ENCODE measurements at regions not wholly inside any gene's neighbourhood (a gene's known extent, or its start where the extent isn't known, plus 50 kb on each side); places are given as distances from the start of the nearest gene placed in this dataset.
"Not testable (repeated sequence)": the region's sequence is repeated elsewhere in the genome, so short reads cannot be mapped to it uniquely, and the experiment has no call there.

DNA sequence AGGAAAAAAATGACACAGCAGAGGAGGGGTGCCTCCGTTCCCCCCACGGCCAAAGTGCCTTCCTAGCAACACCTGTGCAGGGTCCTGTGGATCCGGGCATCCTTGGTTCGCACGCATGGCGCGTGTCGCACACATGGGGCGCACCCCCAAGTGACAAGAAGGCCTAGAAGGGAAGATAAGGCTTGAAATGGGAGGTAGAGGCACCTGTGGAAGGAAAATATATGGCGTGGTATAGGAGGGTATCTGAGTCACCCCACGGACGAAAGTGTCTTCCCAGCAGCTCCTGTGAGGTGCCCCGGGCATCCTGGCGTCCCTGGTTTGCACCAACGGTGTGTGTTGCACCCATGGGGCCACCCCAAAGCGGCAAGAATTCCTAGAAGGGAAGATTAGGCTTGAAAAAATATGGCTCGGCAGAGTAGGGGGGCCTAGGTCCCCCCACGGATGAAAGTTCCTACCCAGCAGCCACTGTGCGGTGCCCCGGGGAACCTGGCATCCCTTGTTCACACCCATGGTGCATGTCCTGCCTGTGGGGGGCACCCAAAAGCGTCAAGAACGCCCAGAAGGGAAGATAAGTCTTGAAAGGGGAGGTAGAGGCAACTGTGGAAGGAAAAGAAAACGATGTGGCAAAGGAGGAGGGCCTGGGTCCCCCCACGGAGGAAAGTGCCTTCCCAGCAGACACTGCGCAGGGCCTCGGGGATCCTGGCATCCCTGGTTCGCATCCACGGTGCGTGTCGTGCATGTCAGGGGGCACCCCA is 280.0 kb downstream of the ALG10 start:
- Histone ChIP-seq H3K9me3 (replicated peaks) (peaks cover 12% of the 10 kb centered on the region; the same call in 1 of the 2 replicates), H3K36me3 (no peaks in the 10 kb centered on the region), H3K27ac (no peak overlapping the region), H3K4me3 (no peak overlapping the region), H3K4me1 (replicated peaks) (no peaks in the 10 kb centered on the region), H3K27me3 (replicated peaks) (no peaks in the 10 kb centered on the region)
- DNase-seq (ENCODE audit: low read depth in 1 of 2, low spot score in 2 of 2), result no peak

DNA sequence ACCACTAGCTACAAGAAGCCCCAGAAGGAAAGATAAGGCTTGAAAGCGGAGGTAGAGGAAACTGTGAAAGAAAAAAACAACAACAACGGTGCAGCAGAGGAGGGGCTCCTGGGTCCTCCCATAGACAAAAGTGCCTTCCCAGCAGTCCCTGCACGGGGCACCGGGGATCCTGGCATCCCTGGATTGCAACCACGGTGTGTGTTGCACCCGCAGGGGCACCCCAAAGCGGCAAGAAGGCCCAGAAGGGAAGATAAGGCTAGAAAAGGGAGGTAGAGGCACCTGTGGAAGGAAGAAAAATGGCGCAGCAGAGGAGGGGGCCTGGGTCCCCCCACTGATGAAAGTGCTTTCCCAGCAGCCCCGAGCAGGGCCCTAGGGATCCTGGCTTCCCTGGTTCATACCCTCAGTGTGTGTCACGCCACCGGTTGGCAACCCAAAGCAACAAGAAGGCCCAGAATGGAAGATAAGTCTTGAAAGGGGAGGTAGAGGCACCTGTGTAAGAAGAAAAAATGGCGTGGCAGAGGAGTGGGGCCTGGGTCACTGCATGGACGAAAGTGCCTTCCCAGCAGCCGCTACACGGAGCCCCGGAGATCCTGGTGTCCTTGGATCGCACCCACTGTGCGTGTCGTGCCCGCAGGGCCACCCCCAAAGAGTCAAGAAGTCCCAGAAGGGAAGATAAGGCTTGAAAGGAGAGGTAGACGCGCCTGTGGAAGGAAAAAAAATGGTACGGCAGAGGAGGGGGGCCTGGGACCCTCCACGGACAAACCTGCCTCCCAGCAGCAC is 281.0 kb downstream of the ALG10 start:
- Histone ChIP-seq H3K27ac (no peak overlapping the region), H3K9me3 (replicated peaks) (peaks cover 12% of the 10 kb centered on the region; the same call in 1 of the 2 replicates), H3K27me3 (replicated peaks) (no peaks in the 10 kb centered on the region), H3K4me1 (replicated peaks) (no peaks in the 10 kb centered on the region), H3K4me3 (no peak overlapping the region), H3K36me3 (no peaks in the 10 kb centered on the region)
- no peak for DNase-seq (ENCODE audit: low read depth in 1 of 2, low spot score in 2 of 2)

DNA sequence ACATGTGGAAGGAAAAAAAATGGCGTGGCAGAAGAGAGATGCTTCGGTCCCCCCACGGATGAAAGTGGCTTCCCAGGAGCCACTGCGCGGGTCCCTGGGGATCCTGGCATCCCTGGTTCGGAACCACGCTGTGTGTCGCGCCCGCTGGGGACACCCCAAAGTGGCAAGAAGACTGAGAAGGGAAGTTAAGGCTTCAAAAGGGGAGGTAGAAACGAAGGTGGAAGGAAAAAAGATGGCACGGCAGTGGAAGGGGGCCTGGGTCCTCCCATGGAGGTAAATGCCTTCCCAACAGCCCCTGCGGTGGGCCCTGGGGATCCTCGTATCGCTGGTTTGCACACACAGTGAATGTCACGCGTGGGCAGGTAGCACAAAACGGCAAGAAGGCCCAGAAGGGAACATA is 281.7 kb downstream of the ALG10 start:
- no peak for DNase-seq (ENCODE audit: low read depth in 1 of 2, low spot score in 2 of 2)
- H3K27me3 ChIP-seq (replicated peaks), result no peaks in the 10 kb centered on the region
- H3K4me1 ChIP-seq (replicated peaks), result no peaks in the 10 kb centered on the region
- no peak overlapping the region for H3K4me3 ChIP-seq
- no peak overlapping the region for H3K27ac ChIP-seq
- H3K9me3 ChIP-seq (replicated peaks), result peaks cover 12% of the 10 kb centered on the region; the same call in 1 of the 2 replicates
- H3K36me3 ChIP-seq, result no peaks in the 10 kb centered on the region

DNA sequence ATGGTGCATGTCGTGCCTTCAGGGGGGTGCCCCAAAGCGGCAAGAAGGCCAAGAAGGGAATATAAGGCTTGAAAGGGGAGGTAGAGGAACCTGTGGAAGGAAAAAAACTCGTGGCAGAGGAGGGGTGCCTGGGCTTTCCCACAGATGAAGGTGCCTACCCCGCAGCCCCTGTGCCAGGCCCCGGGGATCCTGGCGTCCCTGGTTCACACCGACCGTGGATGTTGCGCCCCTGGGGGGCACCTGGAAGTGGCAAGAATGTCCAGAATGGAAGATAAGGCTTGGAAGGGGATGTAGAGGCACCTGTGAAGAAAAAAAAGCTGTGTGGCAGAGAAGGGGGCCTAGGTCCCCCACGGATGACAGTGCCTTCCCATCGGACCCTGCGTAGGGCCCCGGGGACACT is 282.2 kb downstream of the ALG10 start:
- peaks cover 10% of the 10 kb centered on the region; the same call in 1 of the 2 replicates for H3K9me3 ChIP-seq (replicated peaks)

DNA sequence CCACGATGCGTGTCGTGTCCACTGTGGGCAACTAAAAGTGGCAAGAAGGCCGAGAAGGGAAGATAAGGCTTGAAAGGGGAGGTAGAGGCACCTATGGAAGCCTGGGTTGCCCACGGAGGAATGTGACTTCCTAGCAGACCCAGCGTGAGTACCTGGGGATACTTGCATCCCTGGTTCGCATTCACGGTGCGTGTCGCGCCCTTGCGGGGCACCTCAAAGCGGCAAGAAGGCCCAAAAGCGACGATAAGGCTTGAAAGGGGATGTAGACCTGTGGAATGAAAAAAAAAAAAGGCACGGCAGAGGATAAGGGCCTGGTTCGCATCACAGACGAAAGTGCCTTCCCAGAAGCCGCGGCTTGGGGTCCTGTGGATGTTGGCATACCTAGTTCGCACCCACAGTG is 282.9 kb downstream of the ALG10 start:
- no peaks in the 10 kb centered on the region for H3K36me3 ChIP-seq
- H3K4me3 ChIP-seq, result no peak overlapping the region
- no peaks in the 10 kb centered on the region for H3K4me1 ChIP-seq (replicated peaks)
- H3K27ac ChIP-seq, result no peak overlapping the region
- peaks cover 10% of the 10 kb centered on the region; the same call in 1 of the 2 replicates for H3K9me3 ChIP-seq (replicated peaks)
- no peak for DNase-seq (ENCODE audit: low read depth in 1 of 2, low spot score in 2 of 2)
- no peaks in the 10 kb centered on the region for H3K27me3 ChIP-seq (replicated peaks)

More for the DNA sequence above, 282.2 kb downstream of the ALG10 start:
- DNase-seq (ENCODE audit: low read depth in 1 of 2, low spot score in 2 of 2), result no peak
- Histone ChIP-seq H3K4me3 (no peak overlapping the region), H3K27me3 (replicated peaks) (no peaks in the 10 kb centered on the region), H3K27ac (no peak overlapping the region), H3K36me3 (no peaks in the 10 kb centered on the region), H3K4me1 (replicated peaks) (no peaks in the 10 kb centered on the region)

DNA sequence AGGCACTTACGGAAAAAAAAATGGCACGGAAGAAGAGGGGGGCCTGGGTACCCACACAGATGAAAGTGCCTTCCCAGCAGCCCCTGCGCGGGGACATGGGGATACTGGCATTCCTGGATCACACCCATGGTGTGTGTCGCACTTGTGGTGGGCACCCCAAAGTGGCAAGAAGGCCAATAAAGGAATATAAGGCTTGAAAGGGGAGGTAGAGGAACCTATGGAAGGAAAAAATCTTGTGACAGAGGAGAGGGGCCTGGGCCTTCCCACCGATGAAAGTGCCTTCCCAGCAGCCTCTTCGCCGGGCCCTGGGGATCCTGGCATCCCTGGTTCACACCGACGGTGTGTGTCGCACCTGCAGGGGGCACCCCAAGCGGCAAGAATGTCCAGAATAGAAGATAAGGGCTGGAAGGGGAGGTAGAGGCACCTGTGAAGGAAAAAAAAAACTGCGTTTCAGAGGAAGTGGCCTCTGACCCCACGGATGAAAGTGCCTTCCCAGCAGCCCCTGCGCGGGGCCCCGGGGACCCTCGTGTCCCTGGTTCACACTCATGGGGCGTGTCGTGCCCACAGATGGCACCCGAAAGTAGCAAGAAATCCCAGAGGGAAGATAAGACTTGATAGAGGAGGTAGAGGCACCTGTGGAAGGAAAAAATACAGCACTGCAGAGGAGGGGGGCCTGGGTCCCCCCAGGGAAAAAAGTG is 284.0 kb downstream of the ALG10 start:
- H3K27me3 ChIP-seq (replicated peaks), result no peaks in the 10 kb centered on the region
- H3K9me3 ChIP-seq (replicated peaks), result peaks cover 10% of the 10 kb centered on the region; the same call in 1 of the 2 replicates
- DNase-seq (ENCODE audit: low read depth in 1 of 2, low spot score in 2 of 2), result no peak
- no peaks in the 10 kb centered on the region for H3K4me1 ChIP-seq (replicated peaks)
- no peak overlapping the region for H3K27ac ChIP-seq
- no peaks in the 10 kb centered on the region for H3K36me3 ChIP-seq
- H3K4me3 ChIP-seq, result no peak overlapping the region

DNA sequence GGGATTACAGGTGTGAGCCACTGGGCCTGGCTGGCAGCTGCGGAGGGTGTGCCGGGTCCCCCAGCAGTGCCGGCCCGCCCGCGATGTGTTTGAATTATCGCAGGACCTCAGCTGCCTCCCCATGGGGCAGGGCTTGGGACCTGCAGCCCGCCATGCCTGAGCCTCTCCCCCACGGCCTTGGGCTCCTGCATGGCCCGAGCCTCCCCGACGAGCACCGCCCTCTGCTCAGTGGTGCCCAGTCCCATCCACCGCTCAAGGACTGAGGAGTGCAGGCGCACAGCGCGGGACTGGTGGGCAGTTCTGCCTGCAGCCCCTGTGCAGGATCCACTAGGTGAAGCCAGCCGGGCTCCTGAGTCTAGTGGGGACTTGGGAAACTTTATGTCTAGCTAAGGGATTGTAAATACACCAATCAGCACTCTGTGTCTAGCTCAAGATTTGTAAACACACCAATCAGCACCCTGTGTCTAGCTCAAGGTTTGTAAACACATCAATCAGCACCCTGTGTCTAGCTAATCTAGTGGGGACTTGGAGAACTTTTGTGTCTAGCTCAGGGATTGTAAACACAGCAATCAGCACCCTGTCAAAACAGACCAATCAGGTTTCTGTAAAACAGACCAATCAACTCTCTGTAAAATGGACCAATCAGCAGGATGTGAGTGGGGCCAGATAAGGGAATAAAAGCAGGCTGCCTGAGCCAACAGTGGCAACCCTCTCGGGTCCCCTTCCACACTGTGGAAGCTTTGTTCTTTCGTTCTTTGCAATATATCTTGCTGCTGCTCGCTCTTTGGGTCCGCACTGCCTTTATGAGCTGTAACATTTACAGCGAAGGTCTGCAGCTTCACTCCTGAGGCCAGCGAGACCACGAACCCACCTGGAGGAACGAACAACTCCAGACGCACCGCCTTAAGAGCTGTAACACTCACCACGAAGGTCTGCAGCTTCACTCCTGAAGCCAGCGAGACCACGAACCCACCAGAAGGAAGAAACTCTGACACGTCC is 287.8 kb downstream of the ALG10 start:
- H3K4me1 ChIP-seq (replicated peaks); H3K36me3 ChIP-seq; H3K27ac ChIP-seq; H3K27me3 ChIP-seq (replicated peaks); DNase-seq (ENCODE audit: low read depth in 1 of 2, low spot score in 2 of 2); H3K9me3 ChIP-seq (replicated peaks); H3K4me3 ChIP-seq: not testable (repeated sequence)

DNA sequence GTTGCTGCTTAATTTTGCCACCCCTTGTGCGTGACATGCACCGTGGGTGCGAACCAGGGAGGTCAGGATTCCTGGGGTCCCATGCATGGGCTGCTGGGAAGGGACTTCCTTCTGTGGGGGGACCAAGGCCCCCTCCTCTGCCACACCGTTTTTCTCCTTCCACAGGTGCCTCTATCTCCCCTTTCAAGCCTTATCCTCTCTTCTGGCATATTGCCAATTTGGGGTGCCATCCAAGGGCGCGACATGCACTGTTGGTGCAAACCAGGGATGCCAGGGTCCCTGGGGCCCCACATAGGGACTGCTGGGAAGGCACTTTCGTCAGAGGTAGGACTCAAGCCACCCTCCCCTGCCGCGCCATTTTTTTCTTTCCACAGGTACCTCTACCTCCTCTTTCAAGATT is 289.0 kb downstream of the ALG10 start:
- H3K4me1 ChIP-seq (replicated peaks), result no peaks in the 10 kb centered on the region
- H3K27me3 ChIP-seq (replicated peaks), result no peaks in the 10 kb centered on the region
- no peak overlapping the region for H3K4me3 ChIP-seq
- H3K27ac ChIP-seq, result no peak overlapping the region
- DNase-seq (ENCODE audit: low read depth in 1 of 2, low spot score in 2 of 2), result no peak
- H3K9me3 ChIP-seq (replicated peaks), result peaks cover 6% of the 10 kb centered on the region; the same call in 1 of the 2 replicates
- H3K36me3 ChIP-seq, result no peaks in the 10 kb centered on the region

DNA sequence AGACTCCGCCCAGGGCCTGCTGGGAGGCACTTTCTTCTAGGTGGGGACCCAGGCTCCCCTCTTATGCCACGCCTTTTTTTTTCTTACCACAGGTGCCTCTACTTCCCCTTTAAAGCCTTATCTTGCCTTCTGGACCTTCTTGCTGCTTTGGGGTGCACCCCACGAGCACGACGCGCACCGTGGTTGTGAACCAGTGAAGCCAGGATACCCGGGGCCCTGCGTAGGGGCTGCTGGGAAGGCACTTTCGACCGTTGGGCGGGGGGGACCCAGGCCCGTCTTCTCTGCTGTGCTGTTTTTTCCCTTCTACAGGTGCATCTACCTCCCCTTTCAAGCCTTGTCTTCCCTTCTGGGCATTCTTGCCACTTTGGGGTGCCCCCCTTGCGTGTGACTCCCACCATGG is 305.4 kb downstream of the ALG10 start:
- peaks cover 35% of the 10 kb centered on the region for H3K9me3 ChIP-seq (replicated peaks)
- DNase-seq (ENCODE audit: low read depth in 1 of 2, low spot score in 2 of 2), result no peak
- H3K27me3 ChIP-seq (replicated peaks), result no peaks in the 10 kb centered on the region
- H3K4me3 ChIP-seq, result no peak overlapping the region
- H3K36me3 ChIP-seq, result no peaks in the 10 kb centered on the region
- H3K4me1 ChIP-seq (replicated peaks), result no peaks in the 10 kb centered on the region
- H3K27ac ChIP-seq, result no peak overlapping the region

DNA sequence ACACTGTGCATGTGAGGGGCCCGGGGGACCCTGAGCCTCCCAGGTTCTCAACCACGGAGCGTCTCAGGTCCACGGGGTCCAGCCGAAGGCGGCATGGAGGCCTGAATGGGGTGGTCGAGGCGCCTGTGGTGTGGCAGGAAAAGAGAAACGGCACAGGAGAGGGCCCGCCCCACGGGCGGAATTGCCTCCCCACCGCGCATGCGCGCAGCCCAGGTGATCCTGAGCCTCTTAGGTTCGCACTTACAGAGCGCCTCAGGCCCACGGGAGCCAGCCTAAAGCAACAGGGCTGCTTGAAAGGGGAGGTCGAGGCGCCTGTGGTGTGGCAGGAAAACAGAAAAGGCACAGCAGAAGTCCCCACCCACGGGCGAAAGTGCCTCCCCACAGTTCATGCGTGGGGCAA is 311.0 kb downstream of the ALG10 start:
- no peaks in the 10 kb centered on the region for H3K36me3 ChIP-seq
- no peaks in the 10 kb centered on the region for H3K4me1 ChIP-seq (replicated peaks)
- H3K27me3 ChIP-seq (replicated peaks), result no peaks in the 10 kb centered on the region
- H3K27ac ChIP-seq, result no peak overlapping the region
- peaks cover 34% of the 10 kb centered on the region for H3K9me3 ChIP-seq (replicated peaks)
- no peak for DNase-seq (ENCODE audit: low read depth in 1 of 2, low spot score in 2 of 2)
- H3K4me3 ChIP-seq, result no peak overlapping the region

DNA sequence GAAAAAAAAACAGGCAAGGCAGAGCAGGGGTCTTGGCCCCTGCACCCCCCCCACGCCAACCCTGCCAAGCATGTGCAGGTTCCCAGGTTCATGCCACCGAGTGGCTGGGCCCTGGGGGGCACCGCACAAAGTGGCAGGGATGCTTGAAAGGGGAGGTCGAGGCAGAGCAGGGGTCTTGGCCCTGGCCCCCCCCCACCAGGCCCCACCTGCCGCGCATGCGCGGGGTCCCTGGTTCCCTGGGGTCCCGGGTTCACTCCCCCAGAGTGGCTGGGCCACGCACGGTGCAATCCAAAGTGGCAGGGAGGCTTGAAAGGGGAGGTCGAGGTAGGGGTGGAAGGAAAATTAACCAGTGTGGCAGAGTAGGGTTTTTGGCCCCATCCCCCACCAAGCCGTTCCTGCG is 312.2 kb downstream of the ALG10 start:
- Histone ChIP-seq H3K36me3 (no peaks in the 10 kb centered on the region), H3K4me1 (replicated peaks) (no peaks in the 10 kb centered on the region), H3K27ac (no peak overlapping the region), H3K27me3 (replicated peaks) (no peaks in the 10 kb centered on the region), H3K4me3 (no peak overlapping the region), H3K9me3 (replicated peaks) (peaks cover 36% of the 10 kb centered on the region)
- DNase-seq (ENCODE audit: low read depth in 1 of 2, low spot score in 2 of 2), result no peak

DNA sequence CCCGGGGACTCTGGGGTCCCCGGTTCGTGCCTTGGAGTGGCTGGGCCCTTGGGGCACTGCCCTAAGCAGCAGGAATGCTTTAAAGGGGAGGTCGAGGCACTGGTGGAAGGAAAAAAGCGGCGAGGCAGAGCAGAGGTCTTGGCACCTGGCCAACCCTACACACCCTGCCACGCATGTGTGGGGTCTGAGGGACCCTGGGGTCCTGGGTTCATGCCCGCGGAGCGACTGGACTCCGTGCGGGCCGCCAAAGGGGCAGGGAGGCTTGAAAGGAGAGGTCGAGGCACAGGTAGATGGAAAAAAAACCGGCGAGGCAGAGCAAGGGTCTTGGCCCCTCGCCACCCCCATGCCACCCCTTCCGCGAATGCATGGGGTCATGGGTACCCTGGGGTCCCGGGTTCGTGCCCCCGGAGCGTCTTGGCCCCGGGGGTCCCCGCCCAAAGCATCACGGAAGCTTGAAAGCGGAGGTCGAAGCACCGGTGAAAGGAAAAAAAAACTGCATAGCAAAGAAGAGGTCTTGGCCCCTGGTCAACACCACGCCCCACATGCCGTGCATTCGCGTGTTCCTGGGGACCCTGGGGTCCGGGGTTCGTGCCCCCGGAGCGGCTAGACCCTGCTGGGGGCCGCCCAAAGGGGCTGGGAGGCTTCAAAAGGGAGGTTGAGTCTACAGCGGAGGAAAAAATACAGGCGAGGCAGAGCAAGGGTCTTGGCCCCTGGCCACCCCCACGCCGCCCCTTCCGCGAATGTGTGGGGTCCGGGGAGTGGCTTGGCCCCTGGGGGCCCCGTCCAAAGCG is 312.9 kb downstream of the ALG10 start:
- H3K27me3 ChIP-seq (replicated peaks), result no peaks in the 10 kb centered on the region
- H3K4me1 ChIP-seq (replicated peaks), result no peaks in the 10 kb centered on the region
- no peak overlapping the region for H3K27ac ChIP-seq
- H3K9me3 ChIP-seq (replicated peaks), result peaks cover 37% of the 10 kb centered on the region
- no peak for DNase-seq (ENCODE audit: low read depth in 1 of 2, low spot score in 2 of 2)
- no peak overlapping the region for H3K4me3 ChIP-seq
- H3K36me3 ChIP-seq, result no peaks in the 10 kb centered on the region
